ENCODE measurements at regions not wholly inside any gene's neighbourhood (a gene's known extent, or its start where the extent isn't known, plus 50 kb on each side); places are given as distances from the start of the nearest gene placed in this dataset.
"Not testable (repeated sequence)": the region's sequence is repeated elsewhere in the genome, so short reads cannot be mapped to it uniquely, and the experiment has no call there.

- DNase-seq = no peak
These were observed 79.6 kb upstream of the LRPAP1 start for GRCh38 chr4:3611778-3612177.

- DNase-seq = not testable (repeated sequence)
These were observed 78.6 kb upstream of the LRPAP1 start for GRCh38 chr4:3610851-3611250.

- not testable (repeated sequence) for DNase-seq
These were observed 77.7 kb upstream of the LRPAP1 start for GRCh38 chr4:3609905-3610304.

- no peak for DNase-seq
These were observed 75.7 kb upstream of the LRPAP1 start for GRCh38 chr4:3607690-3608552.

GRCh38 chr4:3606850-3607249 lies 74.6 kb upstream of the LRPAP1 start:
- peak; percentile 20 for DNase-seq

GRCh38 chr4:3606271-3606670 lies 74.0 kb upstream of the LRPAP1 start:
- DNase-seq = not testable (repeated sequence)

GRCh38 chr4:3605491-3605890 lies 73.3 kb upstream of the LRPAP1 start:
- DNase-seq = no peak

- not testable (repeated sequence) for DNase-seq
These were observed 70.8 kb upstream of the LRPAP1 start for GRCh38 chr4:3602886-3603645.

GRCh38 chr4:3601992-3602391 lies 69.8 kb upstream of the LRPAP1 start:
- DNase-seq = no peak

GRCh38 chr4:3601108-3601690 lies 69.0 kb upstream of the LRPAP1 start:
- not testable (repeated sequence) for DNase-seq

GRCh38 chr4:3599951-3600350 lies 67.7 kb upstream of the LRPAP1 start:
- no peak for DNase-seq

GRCh38 chr4:3598695-3599227 lies 66.5 kb upstream of the LRPAP1 start:
- DNase-seq = no peak

GRCh38 chr4:3597896-3598505 lies 65.8 kb upstream of the LRPAP1 start:
- DNase-seq = not testable (repeated sequence)

GRCh38 chr4:3596957-3597733 lies 64.9 kb upstream of the LRPAP1 start:
- DNase-seq = not testable (repeated sequence)

- DNase-seq = not testable (repeated sequence)
These were observed 63.5 kb upstream of the LRPAP1 start for GRCh38 chr4:3595627-3596291.

GRCh38 chr4:3594751-3595150 lies 62.5 kb upstream of the LRPAP1 start:
- DNase-seq = not testable (repeated sequence)

- not testable (repeated sequence) for DNase-seq
These were observed 58.0 kb upstream of the LRPAP1 start for GRCh38 chr4:3589946-3590924.

GRCh38 chr4:3589379-3589778 lies 57.2 kb upstream of the LRPAP1 start:
- not testable (repeated sequence) for DNase-seq

GRCh38 chr4:3588517-3589194 lies 56.4 kb upstream of the LRPAP1 start:
- not testable (repeated sequence) for DNase-seq
